Parathyroid adenoma (tissue), 2 donors: ENCODE measurements at regions not wholly inside any gene's neighbourhood (a gene's known extent, or its start where the extent isn't known, plus 50 kb on each side); places are given as distances from the start of the nearest gene placed in this dataset.

ENCODE experiments used
- H2AFZ ChIP-seq: fragments of 300-600 bp; sonication (generic); one replicate; pipeline ENCODE4 v1.7.0; 2017; ENCODE audit warnings: antibody characterized with exemption, mild to moderate bottlenecking
- H3K27ac ChIP-seq: fragments of 300-600 bp; sonication (generic); one replicate; pipeline ENCODE4 v1.7.0; 2017
- H3K27me3 ChIP-seq: fragments of 300-600 bp; sonication (generic); one replicate; pipeline ENCODE4 v1.7.0; 2017; ENCODE audit warnings: low read length; ENCODE audit not compliant: control insufficient read depth, insufficient read depth
- H3K36me3 ChIP-seq: fragments of 300-600 bp; sonication (generic); one replicate; pipeline ENCODE4 v1.7.0; 2017; ENCODE audit warnings: low read length; ENCODE audit not compliant: control insufficient read depth, insufficient read depth
- H3K4me1 ChIP-seq: fragments of 300-600 bp; sonication (generic); one replicate; pipeline ENCODE4 v1.7.0; 2017; ENCODE audit warnings: control low read depth
- H3K4me2 ChIP-seq: fragments of 300-600 bp; sonication (generic); one replicate; pipeline ENCODE4 v1.7.0; 2017; ENCODE audit warnings: low read length
- H3K4me3 ChIP-seq: fragments of 300-600 bp; sonication (generic); one replicate; pipeline ENCODE4 v1.7.0; 2017; ENCODE audit warnings: low read depth, low read length
- H3K79me2 ChIP-seq: fragments of 300-600 bp; sonication (generic); one replicate; pipeline ENCODE4 v1.7.0; 2017; ENCODE audit warnings: control low read depth
- H3K9ac ChIP-seq: fragments of 300-600 bp; sonication (generic); one replicate; pipeline ENCODE4 v1.7.0; 2017; ENCODE audit warnings: mild to moderate bottlenecking
- H3K9me3 ChIP-seq: fragments of 300-600 bp; sonication (generic); one replicate; pipeline ENCODE4 v1.7.0; 2017; ENCODE audit warnings: low read length; ENCODE audit not compliant: control insufficient read depth
- TF ChIP-seq, protein P1 (sequence below): fragments of 300-600 bp; sonication (generic); IDR thresholded peaks from one replicate; pipeline ENCODE4 v1.7.0; 2017; ENCODE audit warnings: antibody characterized with exemption, mild to moderate bottlenecking
- donor health status: primary hyperparathyroidism.

GRCh38 chr12:125836647-125837046, 771.4 kb downstream of the AACS start:
- no peak overlapping the region for H3K4me3 ChIP-seq
- no peaks in the 10 kb centered on the region for H3K9me3 ChIP-seq
- no peaks in the 10 kb centered on the region for H3K27me3 ChIP-seq
- H3K4me1 ChIP-seq = no peaks in the 10 kb centered on the region
- H3K79me2 ChIP-seq = no peaks in the 10 kb centered on the region
- H3K27ac ChIP-seq = no peak overlapping the region
- H3K9ac ChIP-seq = no peak overlapping the region
- H2AFZ ChIP-seq = no peak overlapping the region
- no peaks in the 10 kb centered on the region for H3K36me3 ChIP-seq
- TF ChIP-seq, protein P1, sequence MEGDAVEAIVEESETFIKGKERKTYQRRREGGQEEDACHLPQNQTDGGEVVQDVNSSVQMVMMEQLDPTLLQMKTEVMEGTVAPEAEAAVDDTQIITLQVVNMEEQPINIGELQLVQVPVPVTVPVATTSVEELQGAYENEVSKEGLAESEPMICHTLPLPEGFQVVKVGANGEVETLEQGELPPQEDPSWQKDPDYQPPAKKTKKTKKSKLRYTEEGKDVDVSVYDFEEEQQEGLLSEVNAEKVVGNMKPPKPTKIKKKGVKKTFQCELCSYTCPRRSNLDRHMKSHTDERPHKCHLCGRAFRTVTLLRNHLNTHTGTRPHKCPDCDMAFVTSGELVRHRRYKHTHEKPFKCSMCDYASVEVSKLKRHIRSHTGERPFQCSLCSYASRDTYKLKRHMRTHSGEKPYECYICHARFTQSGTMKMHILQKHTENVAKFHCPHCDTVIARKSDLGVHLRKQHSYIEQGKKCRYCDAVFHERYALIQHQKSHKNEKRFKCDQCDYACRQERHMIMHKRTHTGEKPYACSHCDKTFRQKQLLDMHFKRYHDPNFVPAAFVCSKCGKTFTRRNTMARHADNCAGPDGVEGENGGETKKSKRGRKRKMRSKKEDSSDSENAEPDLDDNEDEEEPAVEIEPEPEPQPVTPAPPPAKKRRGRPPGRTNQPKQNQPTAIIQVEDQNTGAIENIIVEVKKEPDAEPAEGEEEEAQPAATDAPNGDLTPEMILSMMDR = no peak
- H3K4me2 ChIP-seq = no peak overlapping the region

DNA sequence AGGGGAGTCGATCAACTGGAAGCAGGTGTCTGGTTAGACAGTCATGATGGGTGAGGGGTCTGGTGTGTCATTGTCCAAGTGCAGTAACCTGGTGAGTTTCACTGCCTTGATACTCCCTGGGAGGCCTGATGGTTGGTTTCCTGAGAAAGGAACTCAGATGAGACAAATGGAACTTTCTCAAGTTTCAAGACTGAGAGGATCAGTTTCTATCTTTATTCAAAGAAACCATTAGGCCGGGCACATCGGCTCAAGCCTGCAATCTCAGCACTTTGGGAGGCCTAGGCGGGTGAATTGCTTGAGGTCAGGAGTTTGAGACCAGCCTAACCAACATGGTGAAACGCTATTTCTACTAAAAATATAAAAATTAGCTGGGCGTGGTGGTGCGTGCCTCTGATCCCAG, 776.1 kb downstream of the AACS start:
- TF ChIP-seq, protein P1 = no peak
- Histone ChIP-seq H3K36me3 (no peaks in the 10 kb centered on the region), H3K79me2 (no peaks in the 10 kb centered on the region), H3K27ac (no peak overlapping the region), H2AFZ (no peak overlapping the region), H3K4me3 (no peak overlapping the region), H3K27me3 (no peaks in the 10 kb centered on the region), H3K9ac (no peak overlapping the region), H3K4me1 (no peaks in the 10 kb centered on the region), H3K9me3 (no peaks in the 10 kb centered on the region), H3K4me2 (no peak overlapping the region)

- H3K36me3 ChIP-seq = no peaks in the 10 kb centered on the region
- H3K79me2 ChIP-seq = no peaks in the 10 kb centered on the region
- no peaks in the 10 kb centered on the region for H3K4me1 ChIP-seq
- TF ChIP-seq, protein P1 = no peak
- H3K4me3 ChIP-seq = no peak overlapping the region
- H3K27me3 ChIP-seq = no peaks in the 10 kb centered on the region
- H3K9me3 ChIP-seq = no peaks in the 10 kb centered on the region
- H3K4me2 ChIP-seq = no peak overlapping the region
- no peak overlapping the region for H3K27ac ChIP-seq
- no peak overlapping the region for H2AFZ ChIP-seq
- no peak overlapping the region for H3K9ac ChIP-seq
Measured at GRCh38 chr12:125852116-125852515, 786.9 kb downstream of the AACS start.

DNA sequence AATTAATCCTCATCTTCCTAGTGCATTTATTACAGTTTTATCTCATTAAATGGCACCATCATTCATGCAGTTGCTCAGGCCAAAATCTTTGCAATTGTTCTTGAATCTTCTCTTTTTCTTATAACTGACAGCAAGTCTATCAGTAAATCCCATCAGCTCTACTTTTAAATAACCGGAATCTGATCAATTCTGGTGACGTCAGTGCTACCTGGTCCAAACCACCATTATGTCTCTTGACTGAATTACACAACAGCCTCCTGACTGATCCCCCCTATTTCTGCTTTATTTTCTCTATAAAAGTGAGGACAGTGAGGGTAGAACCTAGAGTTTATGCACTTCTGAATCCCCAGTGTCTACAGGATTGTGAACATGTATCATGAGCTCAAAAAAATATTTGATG, 787.4 kb downstream of the AACS start:
- Histone ChIP-seq H3K9ac (no peak overlapping the region), H3K79me2 (no peaks in the 10 kb centered on the region), H3K27ac (no peak overlapping the region), H3K4me3 (no peak overlapping the region), H3K4me2 (no peak overlapping the region), H3K27me3 (no peaks in the 10 kb centered on the region), H3K4me1 (no peaks in the 10 kb centered on the region), H3K36me3 (no peaks in the 10 kb centered on the region), H2AFZ (no peak overlapping the region), H3K9me3 (no peaks in the 10 kb centered on the region)
- TF ChIP-seq, protein P1 = no peak

GRCh38 chr12:125853670-125854069, 788.4 kb downstream of the AACS start:
- Histone ChIP-seq H3K27me3 (no peaks in the 10 kb centered on the region), H3K4me2 (no peak overlapping the region), H2AFZ (no peak overlapping the region), H3K79me2 (no peaks in the 10 kb centered on the region), H3K27ac (no peak overlapping the region), H3K36me3 (no peaks in the 10 kb centered on the region), H3K9ac (no peak overlapping the region), H3K4me1 (no peaks in the 10 kb centered on the region), H3K4me3 (no peak overlapping the region), H3K9me3 (no peaks in the 10 kb centered on the region)
- TF ChIP-seq, protein P1 = no peak
